GM18519 (cell line): ENCODE measurements at regions not wholly inside any gene's neighbourhood (a gene's known extent, or its start where the extent isn't known, plus 50 kb on each side); places are given as distances from the start of the nearest gene placed in this dataset.
"Not testable (repeated sequence)": the region's sequence is repeated elsewhere in the genome, so short reads cannot be mapped to it uniquely, and the experiment has no call there.

Experiments used
- ATAC-seq: cut with Tn5 transposase; IDR thresholded peaks from one replicate; pipeline ENCODE4 v1.9.1; 2021; ENCODE audit warnings: mild to moderate bottlenecking, moderate library complexity; ENCODE audit not compliant: unreplicated experiment, low FRiP score

DNA sequence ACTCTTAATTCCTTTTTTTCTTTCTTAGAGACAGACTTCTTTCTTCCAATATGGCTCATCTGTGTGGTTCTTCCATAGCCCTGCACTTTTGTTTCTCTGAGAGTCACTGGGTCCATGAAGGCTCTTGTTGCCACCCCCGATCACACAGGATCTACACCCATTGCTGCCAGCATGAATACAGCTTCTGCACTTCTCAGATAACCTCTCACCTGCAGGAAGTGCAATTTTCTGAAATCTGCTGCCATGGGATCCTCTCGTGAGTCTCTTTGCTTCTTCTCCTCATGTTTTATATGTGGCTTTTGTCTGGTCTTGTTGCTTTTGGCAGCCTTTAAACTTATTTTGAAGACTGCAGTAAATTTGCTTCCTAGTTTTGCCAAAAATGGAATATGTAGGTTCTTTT is 171.2 kb downstream of the TMEM167A start:
- ATAC-seq, result no peak

DNA sequence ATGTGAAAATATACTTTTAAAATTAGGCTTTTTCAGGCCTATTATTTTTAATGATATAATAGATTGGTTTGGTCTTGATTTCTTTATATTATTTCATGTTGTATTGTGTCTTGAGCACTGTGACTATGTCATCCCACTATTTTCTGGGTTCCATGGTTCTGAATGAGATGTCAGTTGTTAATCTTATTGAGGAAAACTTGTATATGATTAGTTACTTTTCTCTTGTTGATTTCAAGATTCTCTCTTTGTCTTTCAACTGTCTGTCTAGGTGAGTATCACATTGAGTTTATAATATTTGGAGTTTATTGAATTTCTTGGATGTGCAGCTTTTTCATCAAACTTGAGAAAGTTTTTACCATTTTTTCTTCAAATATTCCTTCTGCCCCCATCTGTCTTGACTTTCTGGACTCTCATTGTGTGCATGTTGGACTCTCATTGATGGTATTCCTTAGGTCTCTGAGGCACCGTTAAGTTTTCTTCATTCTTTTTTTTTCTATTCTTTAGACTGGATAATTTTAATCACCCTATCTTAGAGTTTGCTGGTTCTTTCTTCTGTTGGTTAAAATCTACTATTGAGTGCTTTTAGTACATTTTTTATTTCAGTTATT is 175.8 kb downstream of the TMEM167A start:
- ATAC-seq, result no peak

DNA sequence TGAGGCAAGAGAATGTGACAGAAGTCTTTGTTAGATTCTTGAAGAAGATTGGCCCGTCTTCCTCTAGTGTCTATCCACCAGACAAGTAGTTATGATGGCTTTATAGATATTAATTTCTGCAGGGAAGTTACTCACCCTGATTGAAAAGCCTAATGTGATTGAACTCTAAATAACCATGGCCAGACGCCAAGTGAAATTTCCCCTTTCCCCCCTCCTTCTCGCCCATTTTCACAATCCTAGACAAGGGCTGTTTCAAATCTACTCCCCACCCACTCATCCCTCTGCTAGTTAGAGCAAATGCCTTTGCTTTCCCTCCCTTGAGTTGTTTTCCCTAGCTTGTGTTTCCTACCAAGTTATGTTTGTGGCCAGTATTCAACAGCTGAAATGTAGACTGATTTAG is 182.5 kb downstream of the TMEM167A start:
- ATAC-seq, result no peak

DNA sequence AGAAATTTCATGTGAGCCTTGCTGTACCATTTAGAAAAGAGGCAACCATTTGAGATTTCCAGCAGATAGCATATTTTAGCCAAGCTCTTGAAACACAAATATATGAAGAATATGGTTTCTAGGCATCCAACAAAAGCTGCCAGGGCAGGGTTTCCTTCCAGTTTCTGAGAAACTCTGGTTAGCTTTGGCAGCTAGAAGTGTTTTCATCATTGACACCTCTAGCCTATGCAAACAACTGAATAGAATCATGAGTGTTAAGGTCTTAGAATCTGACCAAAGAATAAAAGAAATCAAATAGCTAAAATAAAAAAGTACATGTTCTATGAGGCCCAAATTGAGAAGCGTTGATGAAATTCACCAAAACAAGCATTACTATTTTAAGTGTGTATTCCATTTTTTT is 188.1 kb downstream of the TMEM167A start:
- ATAC-seq, result no peak

DNA sequence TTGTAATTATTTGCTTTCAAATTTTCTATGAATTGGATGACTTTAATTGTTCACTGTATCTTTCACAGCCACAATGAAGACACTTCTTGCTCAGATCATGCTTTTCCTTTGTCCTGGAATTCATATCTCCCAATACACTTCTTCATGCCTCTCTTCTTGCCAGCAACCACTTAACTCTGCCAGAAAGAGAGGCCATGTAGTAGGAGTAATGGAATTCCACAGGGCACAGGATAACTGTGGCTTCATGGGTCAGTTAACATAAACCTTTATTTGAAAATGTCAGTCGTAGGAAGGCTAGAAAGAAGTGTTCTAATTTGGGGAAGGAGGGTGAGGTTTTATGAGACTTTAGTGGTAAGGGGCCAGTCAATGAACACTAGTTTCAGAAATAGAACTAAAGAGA is 190.3 kb downstream of the TMEM167A start:
- no peak for ATAC-seq

DNA sequence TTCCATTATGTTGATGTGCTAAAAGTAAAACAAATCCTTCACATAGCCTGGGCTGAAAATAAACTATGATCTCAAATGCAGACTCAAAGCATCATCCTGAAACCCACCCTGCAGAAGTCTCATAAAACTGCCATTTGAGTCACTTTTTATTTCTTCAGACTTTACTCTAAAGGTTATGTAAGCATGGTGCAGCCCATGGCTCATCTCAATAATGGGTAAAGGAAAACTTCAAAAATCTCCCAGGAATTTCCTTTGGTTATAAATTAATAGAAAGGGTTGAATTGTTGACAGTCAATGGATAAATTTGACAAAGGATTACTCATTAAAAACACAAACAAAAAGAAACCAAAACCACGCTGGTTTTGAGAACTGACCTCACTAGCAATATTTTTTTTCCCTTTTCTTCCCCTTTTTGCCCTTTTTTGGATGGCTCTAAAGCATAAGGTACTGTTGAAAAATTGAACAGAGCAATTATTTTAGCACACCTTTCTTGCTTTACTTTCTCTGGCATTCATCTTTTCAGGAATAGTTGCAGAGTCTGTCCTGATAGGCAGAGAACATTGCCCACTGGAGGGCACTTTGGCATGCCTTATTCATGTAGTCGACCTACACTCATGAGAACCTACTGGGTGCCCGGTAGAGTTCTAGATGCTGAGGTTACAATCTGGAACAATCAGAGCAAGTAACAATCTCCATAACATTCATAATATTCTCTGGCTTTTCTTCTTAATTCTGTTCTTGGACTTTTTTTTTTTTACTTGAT is 191.4 kb downstream of the TMEM167A start:
- ATAC-seq, result no peak

DNA sequence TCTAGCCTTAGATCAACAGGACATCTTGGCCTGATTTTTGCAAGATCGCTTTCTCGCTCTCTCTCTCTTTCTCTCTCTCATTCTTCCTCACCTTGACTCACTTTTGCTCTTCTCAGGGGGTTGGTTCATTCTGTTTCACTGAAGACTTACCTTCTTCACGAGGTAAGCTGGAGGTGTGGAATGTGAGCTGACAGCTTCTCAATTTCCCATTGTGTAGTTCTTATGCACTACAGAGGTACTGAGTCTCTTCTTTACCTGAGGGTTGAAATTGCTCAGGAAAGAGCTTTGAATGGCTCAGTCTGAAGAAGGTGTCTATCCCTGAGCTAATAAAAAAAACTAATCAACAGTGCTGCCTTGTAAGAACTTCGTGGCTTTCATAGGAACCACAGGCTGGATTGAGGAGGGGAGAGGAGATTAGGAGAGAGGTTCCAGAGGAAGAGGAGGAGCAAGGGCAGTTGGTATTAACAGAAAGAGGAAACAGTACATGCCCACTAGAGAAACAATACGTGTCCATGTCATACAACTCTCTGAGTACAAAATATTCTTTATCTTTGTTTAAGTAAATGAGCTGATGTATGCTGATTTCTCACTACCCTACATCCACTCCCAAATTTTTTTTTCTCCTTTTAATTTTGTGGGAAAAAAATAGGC is 192.2 kb downstream of the TMEM167A start:
- ATAC-seq, result no peak

DNA sequence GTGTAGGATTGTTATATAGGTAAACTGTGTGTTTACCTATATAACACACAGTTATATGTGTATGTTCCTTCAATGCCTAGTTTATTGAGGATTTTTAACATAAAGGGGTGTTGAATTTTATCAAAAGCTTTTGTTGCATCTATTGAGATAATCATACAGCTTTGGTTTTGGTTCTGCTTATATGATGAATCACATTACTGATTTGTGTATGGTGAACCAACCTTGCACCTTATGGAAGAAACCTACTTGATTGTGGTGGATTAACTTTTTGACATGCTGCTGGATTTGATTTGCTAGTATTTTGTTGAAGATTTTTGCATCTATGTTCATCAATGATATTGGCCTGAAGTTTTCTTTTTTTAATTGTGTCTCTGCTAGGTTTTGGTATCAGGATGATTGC is 194.9 kb downstream of the TMEM167A start:
- ATAC-seq, result no peak

DNA sequence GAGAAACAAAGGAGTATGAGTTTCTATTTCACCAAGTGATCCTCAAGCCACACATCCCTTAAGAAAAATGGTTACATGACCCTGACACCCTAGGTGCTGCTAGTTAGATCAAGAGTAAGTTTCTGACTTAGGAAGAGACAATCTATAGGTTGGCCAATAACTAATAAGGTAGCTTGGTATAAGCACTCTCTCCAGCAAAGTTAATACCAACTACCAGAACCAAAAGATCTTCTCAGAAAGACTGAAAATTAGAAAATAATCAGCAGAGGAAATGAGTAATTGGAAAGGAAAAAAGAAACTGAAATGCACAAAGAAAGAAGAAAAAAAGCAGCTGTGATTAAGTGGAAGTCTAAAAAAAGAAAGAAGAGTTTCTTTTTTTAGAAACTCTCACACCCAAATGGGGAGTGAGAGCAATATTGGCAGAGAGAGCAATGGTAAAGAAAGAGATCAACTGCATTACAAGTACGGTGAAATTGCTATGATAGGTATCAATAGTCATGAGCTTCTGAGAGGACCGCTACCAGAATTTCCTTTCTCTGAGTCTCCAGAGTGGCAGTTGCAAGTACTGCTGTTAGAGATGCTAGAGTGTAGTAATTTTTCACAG is 195.5 kb downstream of the TMEM167A start:
- ATAC-seq, result peak; percentile 41

DNA sequence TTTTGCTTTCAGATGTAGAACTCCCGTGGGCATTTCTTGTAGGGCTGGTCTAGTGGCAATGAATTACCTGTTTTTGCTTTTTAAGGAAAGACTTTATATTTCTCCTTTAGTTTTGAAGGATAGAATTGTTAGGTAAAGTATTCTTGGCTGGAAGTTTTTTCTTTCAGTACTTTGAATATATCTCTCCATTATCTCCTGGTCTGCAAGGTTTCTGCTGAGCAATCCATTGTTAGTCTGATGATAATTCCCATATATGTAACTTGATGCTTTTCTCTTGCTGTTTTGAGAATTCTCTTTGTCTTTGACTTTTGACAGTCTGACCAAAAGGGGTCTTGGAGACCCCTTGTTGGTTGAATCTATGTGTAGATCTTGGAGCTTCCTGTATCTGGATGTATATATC is 198.1 kb downstream of the TMEM167A start:
- no peak for ATAC-seq

DNA sequence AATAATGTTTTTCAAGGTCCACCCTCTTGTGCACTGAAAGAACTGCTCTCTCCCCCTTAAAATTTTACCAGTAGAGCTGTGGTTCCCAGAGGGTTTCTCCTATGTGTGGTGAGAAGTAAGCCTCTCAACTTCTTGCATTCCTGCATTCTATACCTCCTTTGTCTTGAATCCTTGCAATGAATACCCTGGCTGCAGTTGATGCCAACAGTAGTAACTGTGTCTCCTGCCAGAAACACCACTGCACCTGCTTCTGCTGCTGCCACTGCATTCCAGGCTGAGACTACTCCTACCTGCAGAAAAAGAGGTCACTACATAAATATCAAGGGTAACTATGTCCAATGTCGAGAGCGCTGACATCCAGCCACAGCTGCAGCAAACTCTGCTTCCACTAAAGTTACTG is 203.7 kb downstream of the TMEM167A start:
- no peak for ATAC-seq

DNA sequence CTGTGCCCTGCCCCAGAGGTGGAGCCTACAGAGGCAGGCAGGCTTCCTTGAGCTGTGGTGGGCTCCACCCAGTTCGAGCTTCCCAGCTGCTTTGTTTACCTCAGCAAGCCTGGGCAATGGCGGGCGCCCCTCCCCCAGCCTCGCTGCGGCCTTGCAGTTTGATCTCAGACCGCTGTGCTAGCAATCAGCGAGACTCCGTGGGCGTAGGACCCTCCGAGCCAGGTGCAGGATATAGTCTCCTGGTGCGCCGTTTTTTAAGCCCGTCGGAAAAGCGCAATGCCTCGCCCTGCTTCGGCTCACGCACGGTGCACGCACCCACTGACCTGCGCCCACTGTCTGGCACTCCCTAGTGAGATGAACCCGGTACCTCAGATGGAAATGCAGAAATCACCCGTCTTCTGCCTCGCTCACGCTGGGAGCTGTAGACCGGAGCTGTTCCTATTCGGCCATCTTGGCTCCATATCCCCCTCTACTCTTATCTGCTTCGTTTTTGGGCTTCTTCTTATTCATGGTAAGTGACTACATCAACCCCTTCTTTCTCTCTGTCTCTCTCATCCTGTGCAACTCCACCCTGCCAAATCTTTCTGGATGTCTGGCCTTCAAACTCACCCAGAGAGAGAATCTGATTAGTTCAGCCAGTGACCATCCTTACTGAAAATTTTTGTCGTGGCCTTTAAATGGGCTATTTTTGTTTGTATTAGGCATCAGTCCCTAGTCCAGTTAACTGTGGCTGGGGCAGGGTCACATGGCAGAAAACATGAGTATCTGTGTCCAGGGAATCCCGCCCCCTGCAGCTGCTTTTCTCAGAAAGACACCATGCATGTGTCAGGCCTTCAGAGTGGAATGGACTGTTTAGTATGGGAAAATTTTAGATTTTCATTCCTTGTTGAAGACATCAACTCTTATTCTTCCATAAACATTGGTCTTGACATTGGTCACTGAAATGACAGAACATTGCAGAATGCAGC is 204.6 kb downstream of the TMEM167A start:
- not testable (repeated sequence) for ATAC-seq

DNA sequence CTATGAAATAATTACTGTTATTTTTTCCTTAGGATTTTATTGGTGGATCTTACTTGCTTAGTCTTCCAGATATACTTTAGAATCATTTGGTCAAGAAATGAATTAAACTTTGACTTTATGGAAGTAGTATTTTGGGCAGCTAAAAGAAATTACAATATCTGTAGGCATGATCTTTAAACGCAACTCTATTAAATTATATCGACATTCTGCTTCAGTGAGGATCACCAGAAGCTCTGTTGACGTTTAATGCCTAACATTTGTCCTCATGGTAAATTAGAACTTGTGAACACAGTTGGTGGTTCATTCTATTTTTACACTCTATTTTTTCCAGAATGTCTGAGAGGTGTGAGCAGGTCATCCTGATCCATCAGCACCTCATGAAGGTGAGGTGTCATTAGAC is 211.6 kb downstream of the TMEM167A start:
- no peak for ATAC-seq

DNA sequence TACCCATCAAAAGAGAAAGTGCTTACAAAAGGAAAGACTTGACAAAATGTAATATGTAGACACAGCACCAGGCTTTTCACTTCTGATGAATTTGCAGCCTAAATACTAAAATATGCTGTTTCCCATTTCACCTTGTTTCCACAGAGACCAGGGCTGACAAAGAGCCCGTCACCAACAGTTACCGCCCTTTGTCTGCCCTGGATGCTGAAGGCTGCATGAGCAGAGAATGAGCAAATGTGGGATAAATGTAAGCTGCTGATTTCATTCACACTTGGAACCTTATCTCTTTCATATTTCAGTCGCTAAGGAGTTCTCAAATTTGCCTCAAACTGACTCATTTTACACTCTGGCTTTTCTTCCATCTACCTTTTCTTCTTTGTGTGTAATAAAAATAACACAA is 213.9 kb downstream of the TMEM167A start:
- ATAC-seq, result no peak

DNA sequence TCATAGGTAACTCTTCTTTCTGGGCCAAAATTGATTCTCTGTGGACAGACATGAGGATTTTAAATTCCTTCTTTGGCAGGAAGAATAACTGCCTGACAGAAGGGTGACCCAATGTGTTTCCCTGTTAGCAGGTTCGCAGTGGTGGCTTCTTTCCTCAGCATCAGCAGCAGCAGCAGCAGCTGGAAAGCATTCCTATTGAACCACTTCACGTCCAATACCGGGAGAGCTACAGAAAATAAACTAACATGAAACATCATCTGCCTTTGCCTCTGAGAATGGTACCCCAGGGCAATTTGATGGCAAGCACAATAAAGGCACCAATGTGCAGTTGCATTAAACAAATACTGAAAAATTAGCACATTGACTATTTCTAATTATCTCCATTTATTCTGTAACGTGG is 214.5 kb downstream of the TMEM167A start:
- ATAC-seq, result no peak

DNA sequence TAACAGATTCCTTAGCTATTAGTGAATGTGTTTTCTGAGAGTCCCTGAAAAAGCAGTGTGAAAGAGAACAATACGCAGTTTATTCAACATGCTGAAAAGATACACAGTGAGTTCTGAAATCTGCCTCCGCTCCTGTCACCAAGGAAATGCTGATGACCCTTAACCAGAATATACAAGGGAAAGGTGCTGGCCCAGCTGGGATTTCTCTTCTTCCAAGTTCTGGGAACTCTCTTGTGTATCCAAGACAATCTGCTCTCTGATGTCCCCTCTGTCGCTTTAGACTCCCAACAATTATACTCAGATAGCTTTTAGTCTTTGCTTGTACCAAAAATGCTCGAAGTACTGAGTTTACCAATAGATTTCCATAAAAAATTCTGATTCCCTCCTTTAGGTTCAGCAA is 214.9 kb downstream of the TMEM167A start:
- ATAC-seq, result no peak

DNA sequence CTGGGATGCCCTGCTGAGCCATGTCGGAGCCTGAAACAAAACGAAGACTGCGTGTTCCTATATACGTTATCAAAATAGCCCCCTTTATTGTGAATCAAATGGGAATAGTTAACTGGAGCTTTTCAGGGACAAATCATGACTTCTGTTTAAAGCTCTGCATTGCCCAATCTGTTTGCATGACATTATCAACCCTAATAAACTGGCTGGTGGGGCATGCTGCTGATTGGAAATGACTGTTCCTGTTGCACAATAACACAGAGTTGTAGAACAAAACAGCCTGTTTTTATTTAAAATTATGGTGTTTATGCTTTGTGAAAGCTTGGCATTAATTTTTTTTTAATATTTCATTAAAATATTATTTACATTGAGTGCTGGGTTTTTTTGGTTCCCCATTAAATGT is 215.5 kb downstream of the TMEM167A start:
- no peak for ATAC-seq

DNA sequence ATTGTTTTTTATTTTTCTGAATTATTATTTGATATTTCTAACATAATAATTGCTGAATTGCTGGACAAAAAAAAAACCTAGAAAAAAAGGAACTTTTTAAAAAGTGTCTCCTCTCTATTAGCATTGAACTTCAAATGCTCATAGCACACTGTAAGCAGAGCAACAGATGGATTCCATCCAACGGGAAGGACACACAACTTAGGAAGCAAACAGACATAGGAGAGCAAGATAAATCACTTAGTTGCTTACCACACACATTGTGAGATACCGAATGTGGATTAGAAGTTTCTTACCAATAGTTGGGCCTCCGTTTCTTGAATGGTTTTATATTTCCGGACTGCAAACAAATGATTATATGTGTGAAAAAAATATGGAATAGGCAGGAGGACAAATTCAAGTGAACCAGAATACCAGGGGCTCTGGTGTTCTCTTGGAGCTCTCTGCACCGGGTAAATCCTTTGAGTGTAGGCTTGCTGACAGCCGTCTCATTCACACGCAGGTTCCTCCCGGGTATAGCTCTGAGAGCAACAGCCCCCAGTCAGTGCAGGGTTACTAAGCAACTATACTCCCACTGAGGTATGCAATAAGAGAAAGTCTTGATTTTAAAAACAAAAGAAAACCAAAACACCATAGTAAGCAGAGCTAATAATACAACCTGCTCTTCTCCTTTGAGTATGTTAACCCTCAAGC is 217.6 kb downstream of the TMEM167A start:
- ATAC-seq, result no peak

DNA sequence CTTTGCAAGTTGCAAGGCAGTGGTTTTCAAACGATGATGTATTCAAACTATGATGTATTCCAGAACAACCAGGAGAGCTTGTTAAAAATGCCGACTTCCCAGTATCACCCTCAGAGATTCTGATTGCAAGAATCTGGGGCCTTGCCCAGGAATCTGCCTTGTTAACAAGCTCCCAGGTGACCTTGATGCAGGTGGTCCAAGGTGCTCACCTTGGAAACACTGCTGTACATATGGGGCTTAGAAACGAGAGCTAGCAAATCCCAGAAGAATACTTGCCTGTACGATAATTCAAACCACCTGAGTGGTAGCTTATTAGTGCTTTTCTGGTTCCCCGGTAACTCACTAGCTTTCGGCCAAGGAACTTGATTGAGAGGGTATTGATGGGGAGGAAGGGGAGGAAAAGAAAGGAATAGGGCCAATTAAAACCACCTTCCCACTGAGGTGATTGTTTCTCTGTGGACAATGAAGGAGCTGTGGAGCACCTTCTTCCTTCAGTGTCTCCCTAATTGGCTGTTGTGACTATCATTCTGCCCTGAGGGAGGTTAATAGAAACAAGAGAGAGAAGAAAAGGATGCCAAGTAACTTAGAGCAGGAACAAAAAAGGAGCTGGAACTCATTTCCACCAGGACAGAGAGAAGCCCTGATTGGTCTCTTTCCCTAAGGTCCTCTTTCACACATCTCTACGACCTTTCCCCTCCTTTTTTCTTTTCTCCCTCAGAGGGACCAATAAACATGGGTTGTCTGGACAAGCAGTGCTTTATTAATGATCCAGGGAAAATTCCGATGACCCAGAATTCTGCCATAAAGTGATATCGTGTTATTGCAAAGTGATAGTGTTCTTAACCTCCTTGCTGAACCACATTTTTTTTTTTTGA is 218.8 kb downstream of the TMEM167A start:
- ATAC-seq, result no peak
